Gastroesophageal sphincter (tissue), 4 donors: ENCODE measurements at regions not wholly inside any gene's neighbourhood (a gene's known extent, or its start where the extent isn't known, plus 50 kb on each side); places are given as distances from the start of the nearest gene placed in this dataset.

Experiments used
- ATAC-seq: fragments of 150-250 bp; one replicate; pipeline ENCODE4 v1.9.1; 2016; ENCODE audit warnings: mild to moderate bottlenecking, moderate library complexity
- H3K27ac ChIP-seq, 4 donors: fragments of 200-600 bp; sonication (generic) in 3 of 4; 1 replicate in 3 of 4; 2 replicates in 1 of 4; pipeline ENCODE4 v1.5.1; 2016 to 2019
- H3K27me3 ChIP-seq: fragments of 200-600 bp; sonication (generic); one replicate; pipeline ENCODE4 v1.5.1; 2019
- H3K36me3 ChIP-seq, 2 donors: fragments of 200-600 bp; sonication (generic); one replicate each; pipeline ENCODE4 v1.5.1; 2019; ENCODE audit warnings: control low read depth in 1 of 2
- H3K4me1 ChIP-seq, 3 donors: fragments of 200-600 bp; sonication (generic); 1 replicate in 2 of 3; 2 replicates in 1 of 3; pipeline ENCODE4 v1.5.1; 2016 to 2019; ENCODE audit warnings: control low read depth in 2 of 3
- H3K4me3 ChIP-seq, 2 donors: fragments of 200-600 bp; sonication (generic); one replicate each; pipeline ENCODE4 v1.5.1; 2019; ENCODE audit warnings: mild to moderate bottlenecking in 1 of 2, moderate library complexity in 1 of 2
- H3K9me3 ChIP-seq, 3 donors: fragments of 200-600 bp; sonication (generic); one replicate each; pipeline ENCODE4 v1.5.1; 2017 to 2019; ENCODE audit warnings: control low read depth in 2 of 3
- CTCF ChIP-seq, 4 experiments: fragments of 200-600 bp in 2 of 4; fragments of 450-650 bp in 2 of 4; sonication (generic) in 1 of 4; IDR thresholded peaks; one replicate each; pipeline ENCODE4 v1.5.1; 2017 to 2019; ENCODE audit warnings: antibody characterized with exemption in 4 of 4, mild to moderate bottlenecking in 2 of 4, moderate library complexity in 2 of 4
- EP300 ChIP-seq: sonication (generic); formaldehyde crosslinking; IDR thresholded peaks from one replicate; pipeline ENCODE4 v1.6.1; 2017; ENCODE audit warnings: antibody characterized with exemption, mild to moderate bottlenecking
- POLR2A ChIP-seq, 2 donors: fragments of 450-650 bp; IDR thresholded peaks; one replicate each; pipeline ENCODE4 v1.6.1; 2017; ENCODE audit warnings: antibody characterized with exemption in 2 of 2, mild to moderate bottlenecking in 2 of 2, moderate library complexity in 1 of 2
- POLR2AphosphoS5 ChIP-seq: sonication (generic); formaldehyde crosslinking; IDR thresholded peaks from one replicate; pipeline ENCODE4 v1.6.1; 2017; ENCODE audit warnings: antibody characterized with exemption
- WGBS, 2 donors: methylation state at CpG; one replicate each; pipeline ENCODE4 v1.1.5; 2018; ENCODE audit warnings: low coverage in 1 of 2; 5-methylcytosine and 5-hydroxymethylcytosine counted together

GRCh38 chr2:8209494-8209893 lies 472.4 kb upstream of the ID2 start:
- Histone ChIP-seq H3K9me3 (peaks cover 0 to 23% (median 0%) of the 10 kb centered on the region in 3 donors), H3K27me3 (no peaks in the 10 kb centered on the region), H3K36me3 (no peaks in the 10 kb centered on the region), H3K27ac (no peak overlapping the region), H3K4me1 (no peaks in the 10 kb centered on the region), H3K4me3 (no peak overlapping the region)
- 58 to 64% methylated on average over 2 of the region's 2 CpGs for WGBS, 2 donors
- TF ChIP-seq POLR2AphosphoS5 (no peak), POLR2A (IDR thresholded peaks at IDR 0.05) (no peak), EP300 (no peak), CTCF (IDR thresholded peaks at IDR 0.05) (no peak)
- no peak for ATAC-seq

DNA sequence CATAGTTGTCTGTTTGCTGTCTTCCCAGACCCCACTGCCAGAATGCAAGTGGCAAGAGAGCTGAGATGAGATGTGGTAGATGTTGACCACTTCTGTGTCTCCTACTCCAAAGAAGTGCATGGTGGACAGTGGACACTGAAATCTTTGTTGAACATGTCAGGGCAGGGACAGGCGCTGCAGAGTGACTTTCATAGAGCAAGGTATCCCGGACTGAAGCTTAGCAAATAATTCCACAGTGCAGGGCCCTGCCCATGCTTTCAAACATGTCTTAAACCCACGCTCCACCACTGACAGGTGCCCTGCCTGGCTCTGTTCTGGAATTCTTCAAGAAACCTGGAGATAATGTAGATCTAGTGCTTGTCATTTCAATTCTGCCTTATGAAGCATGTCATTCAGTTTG lies 470.5 kb upstream of the ID2 start:
- H3K36me3 ChIP-seq = no peaks in the 10 kb centered on the region
- no peak for TF ChIP-seq EP300
- peaks cover 0 to 4% (median 0%) of the 10 kb centered on the region in 3 donors for H3K4me1 ChIP-seq
- peaks cover 0 to 23% (median 0%) of the 10 kb centered on the region in 3 donors for H3K9me3 ChIP-seq
- no peak for ATAC-seq
- WGBS, 2 donors = 95 to 100% methylated on average over 2 of the region's 3 CpGs
- no peaks in the 10 kb centered on the region for H3K27me3 ChIP-seq
- H3K4me3 ChIP-seq = no peak overlapping the region
- no peak overlapping the region for H3K27ac ChIP-seq

GRCh38 chr2:8212239-8212638 lies 469.6 kb upstream of the ID2 start:
- Histone ChIP-seq H3K27me3 (no peaks in the 10 kb centered on the region), H3K4me3 (no peak overlapping the region), H3K9me3 (peaks cover 0 to 23% (median 0%) of the 10 kb centered on the region in 3 donors), H3K4me1 (peaks cover 0 to 6% (median 0%) of the 10 kb centered on the region in 3 donors), H3K27ac (no peak overlapping the region), H3K36me3 (no peaks in the 10 kb centered on the region)
- WGBS, 2 donors = 89 to 100% methylated on average over 1 to 2 of the region's 3 CpGs
- ATAC-seq = no peak
- TF ChIP-seq POLR2AphosphoS5 (no peak), CTCF (IDR thresholded peaks at IDR 0.05) (no peak), POLR2A (IDR thresholded peaks at IDR 0.05) (no peak), EP300 (no peak)

GRCh38 chr2:8214036-8214615 lies 467.7 kb upstream of the ID2 start:
- ATAC-seq = no peak
- Histone ChIP-seq H3K27ac (no peak overlapping the region), H3K36me3 (no peaks in the 10 kb centered on the region), H3K9me3 (peaks cover 0 to 7% (median 0%) of the 10 kb centered on the region in 3 donors), H3K4me1 (peaks cover 0 to 6% (median 0%) of the 10 kb centered on the region in 3 donors), H3K27me3 (no peaks in the 10 kb centered on the region), H3K4me3 (no peak overlapping the region)
- WGBS, 2 donors = 79 to 96% methylated on average over 4 of the region's 4 CpGs
- TF ChIP-seq EP300 = no peak
- no peak for TF ChIP-seq CTCF (IDR thresholded peaks at IDR 0.05)
- TF ChIP-seq POLR2A (IDR thresholded peaks at IDR 0.05) = no peak
- TF ChIP-seq POLR2AphosphoS5 = no peak

GRCh38 chr2:8215159-8215863 lies 466.5 kb upstream of the ID2 start:
- no peaks in the 10 kb centered on the region for H3K27me3 ChIP-seq
- no peak overlapping the region for H3K4me3 ChIP-seq
- 89 to 92% methylated on average over 4 to 5 of the region's 5 CpGs for WGBS, 2 donors
- H3K36me3 ChIP-seq = no peaks in the 10 kb centered on the region
- peaks cover 0 to 14% (median 0%) of the 10 kb centered on the region in 3 donors for H3K4me1 ChIP-seq
- TF ChIP-seq POLR2AphosphoS5 (no peak), EP300 (no peak), CTCF (IDR thresholded peaks at IDR 0.05) (no peak)
- no peak for ATAC-seq
- H3K27ac ChIP-seq = no peak overlapping the region
- H3K9me3 ChIP-seq = no peaks in the 10 kb centered on the region
